GM10266 (cell line): ENCODE measurements at regions not wholly inside any gene's neighbourhood (a gene's known extent, or its start where the extent isn't known, plus 50 kb on each side); places are given as distances from the start of the nearest gene placed in this dataset.

Source experiments
- DNase-seq: peaks from one replicate; pipeline ENCODE4 v3.0.0; 2012; ENCODE audit errors: extremely low spot score
- CTCF ChIP-seq: IDR thresholded peaks from 2 replicates; pipeline ENCODE4 v1.5.1; 2012; ENCODE audit warnings: mild to moderate bottlenecking, low read depth; ENCODE audit not compliant: control insufficient read depth, insufficient read depth; ENCODE audit errors: missing control alignments

DNA sequence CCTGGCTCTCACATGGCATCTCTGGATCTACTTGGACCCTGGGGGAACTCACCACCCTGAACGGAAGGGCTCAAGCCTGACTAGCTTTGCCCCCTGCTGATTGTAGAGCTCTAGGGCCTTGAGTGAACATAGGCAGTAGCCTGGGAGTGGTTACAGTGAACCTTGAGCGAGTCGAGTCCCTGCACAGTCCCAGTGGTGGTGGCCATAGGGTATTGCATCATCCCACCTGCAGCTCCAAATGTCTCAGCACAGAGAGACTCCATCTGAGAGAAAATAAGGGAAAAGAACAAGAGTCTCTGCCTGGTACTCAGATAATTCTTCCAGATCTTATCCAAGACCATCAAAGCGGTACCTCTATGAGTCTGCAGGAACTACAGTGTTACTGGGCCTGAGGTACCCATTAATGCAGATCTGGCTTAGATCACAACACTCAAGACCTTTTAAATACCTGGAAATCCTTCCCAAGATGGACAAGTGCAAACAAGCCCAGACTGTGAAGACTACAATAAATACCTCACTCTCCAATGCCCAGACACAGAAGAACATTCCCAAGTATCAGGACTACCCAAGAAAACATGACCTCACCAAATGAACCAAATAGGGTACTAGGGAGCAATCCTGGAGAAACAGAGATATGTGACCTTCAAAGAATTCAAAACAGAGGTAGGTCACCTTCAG is 167.5 kb upstream of the TET2 start:
- DNase-seq = no peak
- no peak for TF ChIP-seq CTCF

- no peak for DNase-seq
- TF ChIP-seq CTCF = no peak
These were observed 163.0 kb upstream of the TET2 start for GRCh38 chr4:104983615-104984179.

- no peak for DNase-seq
- no peak for TF ChIP-seq CTCF
These were observed 160.4 kb upstream of the TET2 start for GRCh38 chr4:104986306-104986705.

DNA sequence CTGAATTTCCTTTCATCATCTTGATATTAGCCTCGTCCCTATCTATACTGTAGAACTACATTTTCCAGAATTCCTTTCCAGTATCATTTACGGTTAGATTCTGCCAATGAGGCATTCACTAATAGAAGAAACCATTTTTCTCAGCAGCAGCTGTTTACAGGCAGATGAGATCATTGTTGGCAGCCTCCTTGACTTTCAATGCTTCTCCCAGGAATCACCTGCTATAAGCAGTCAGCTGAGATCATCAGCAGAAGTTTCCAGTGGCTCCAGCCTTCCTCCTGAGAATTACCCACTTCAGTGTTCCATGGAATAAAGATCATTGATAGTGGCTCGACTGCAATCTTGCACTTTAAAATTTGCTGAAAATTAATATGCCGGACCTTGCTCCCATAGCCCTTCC is 157.3 kb upstream of the TET2 start:
- no peak for DNase-seq
- no peak for TF ChIP-seq CTCF

DNA sequence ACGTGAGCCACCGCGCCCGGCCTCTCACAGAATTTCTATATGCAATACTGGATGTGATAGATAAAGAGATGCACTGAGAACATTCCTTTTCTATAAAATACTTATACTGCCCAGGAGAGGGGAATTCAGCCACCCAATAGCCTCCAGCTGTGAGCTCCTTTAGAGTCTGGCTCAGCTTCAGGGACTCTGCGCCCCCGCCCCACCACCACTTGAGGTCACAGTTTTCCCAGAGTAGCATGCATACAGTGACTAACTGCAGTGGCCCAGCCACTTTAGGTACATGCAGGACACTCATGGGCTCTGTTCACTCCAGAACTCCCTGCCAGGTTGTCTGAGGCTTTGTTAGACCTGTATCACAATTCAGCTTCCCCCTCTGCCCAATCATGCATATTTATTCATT is 144.4 kb upstream of the TET2 start:
- no peak for DNase-seq
- no peak for TF ChIP-seq CTCF

GRCh38 chr4:105014234-105014633 is 132.4 kb upstream of the TET2 start:
- DNase-seq = no peak
- TF ChIP-seq CTCF = no peak

DNA sequence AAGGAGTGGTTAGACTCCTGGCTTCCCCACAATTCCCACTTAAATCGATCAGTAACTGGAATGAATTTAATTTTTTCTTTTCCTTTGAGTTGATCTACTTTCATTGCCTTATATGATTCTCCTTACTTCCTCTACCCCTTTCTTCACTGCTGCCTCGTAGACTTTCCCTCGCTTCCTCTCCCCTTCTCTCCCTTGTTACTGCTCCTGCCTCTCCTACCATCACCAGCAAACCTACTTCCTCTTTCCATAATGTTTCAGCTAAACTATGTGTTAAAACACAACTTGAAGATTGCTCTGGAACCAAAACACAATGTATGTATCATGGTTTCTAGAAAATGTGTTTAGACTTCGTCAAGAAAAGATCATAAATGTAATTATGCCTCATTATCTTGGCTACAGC is 132.0 kb upstream of the TET2 start:
- no peak for TF ChIP-seq CTCF
- no peak for DNase-seq
